ENCODE measurements at regions not wholly inside any gene's neighbourhood (a gene's known extent, or its start where the extent isn't known, plus 50 kb on each side); places are given as distances from the start of the nearest gene placed in this dataset.

DNA sequence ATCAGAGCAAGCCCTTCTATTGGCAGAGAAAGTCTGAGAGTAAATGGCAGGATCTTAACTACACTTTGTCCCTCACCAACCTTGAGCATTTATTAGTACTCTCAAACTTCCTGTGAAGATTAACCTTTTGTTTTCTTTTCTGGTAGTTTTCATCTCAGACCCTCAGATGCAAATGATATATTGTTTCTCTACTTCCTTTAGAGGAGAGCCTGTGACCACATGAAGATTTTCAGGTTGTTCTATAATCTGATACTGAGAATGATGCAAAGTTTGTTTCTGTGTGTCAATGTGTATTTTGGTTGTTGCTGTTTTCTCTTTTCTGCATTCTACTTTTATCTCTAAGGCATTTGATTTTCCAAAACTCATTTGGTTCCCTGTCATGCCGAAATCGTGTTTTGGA lies 165.8 kb upstream of the CYSLTR1 start:
- no peak for DNase-seq (ENCODE audit: low read depth)

DNA sequence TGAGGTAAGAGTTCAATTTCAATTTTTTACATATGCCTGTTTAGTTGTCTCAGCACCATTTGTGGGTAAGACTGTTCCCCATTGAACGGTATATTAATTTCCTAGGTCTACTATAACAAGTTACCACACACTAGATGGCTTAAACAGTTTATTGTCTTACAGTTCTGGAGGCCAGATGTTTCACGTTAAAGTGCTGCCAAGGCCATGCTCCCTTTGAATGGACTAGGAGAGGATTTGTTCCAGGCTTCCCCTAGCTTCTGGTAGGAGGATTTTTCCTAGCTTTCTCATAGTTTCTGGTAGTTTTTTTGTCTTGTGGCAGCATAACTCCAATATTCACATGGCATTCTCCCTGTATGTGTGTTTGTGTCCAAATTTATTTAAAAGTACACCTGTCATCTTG lies 149.3 kb upstream of the CYSLTR1 start:
- DNase-seq (ENCODE audit: low read depth): no peak

DNA sequence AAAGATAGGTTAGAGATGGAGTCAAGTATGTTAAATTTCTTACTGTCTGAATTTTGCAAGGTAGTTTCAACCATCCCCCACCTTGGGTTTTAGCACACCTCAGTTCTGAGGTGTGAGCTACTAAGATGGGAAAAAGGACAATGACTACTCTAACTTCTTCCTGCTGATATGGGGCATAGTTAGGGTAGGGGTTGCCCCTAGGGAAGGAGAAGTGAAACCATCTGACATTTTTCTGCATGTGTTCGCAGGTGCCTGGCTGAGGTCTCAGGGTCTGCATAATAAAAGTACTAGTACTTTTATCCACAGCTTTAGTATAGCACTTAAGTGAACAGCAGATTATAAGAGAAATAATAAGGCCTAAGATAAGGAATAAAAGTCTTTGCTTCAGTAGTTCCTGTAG lies 129.5 kb upstream of the CYSLTR1 start:
- no peak for DNase-seq (ENCODE audit: low read depth)

DNA sequence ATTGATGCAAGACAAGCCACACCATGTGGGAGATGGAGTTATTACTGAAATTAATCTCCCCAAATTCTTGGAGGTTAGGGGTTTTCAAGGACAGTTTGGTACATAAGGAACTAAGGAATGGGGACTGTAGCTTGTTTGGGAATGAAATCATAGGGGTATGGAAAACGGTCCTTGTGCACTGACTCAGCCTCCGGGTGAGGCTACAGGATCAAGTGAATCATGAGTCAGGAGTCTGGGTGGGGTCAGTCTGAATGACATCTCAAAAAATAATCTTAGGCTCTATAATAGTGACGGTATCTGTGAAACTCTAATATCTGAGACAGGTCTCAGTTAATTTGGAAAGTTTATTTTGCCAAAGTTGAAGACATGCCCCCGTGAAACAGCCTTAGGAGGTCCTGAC lies 128.5 kb upstream of the CYSLTR1 start:
- peak; percentile 67 for DNase-seq (ENCODE audit: low read depth)

DNA sequence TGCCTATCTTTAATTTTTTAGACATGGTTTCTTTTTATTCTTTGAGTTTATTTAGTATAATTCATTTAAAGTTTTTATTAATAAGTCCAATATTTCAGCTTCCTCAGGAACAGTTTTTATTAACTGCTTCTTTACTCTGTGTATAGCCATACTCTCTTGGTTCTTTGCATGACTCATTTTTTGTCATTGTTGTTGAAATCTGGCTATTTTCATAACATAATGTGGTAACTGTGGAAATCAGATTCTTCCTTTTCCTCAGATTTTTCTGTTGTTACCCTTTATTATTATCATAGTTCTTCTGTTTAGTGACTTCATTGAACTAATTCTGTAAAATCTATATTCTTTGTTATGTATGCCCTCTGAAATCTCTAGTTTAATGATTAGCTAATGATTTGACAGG lies 124.9 kb upstream of the CYSLTR1 start:
- DNase-seq (ENCODE audit: low read depth): no peak

DNA sequence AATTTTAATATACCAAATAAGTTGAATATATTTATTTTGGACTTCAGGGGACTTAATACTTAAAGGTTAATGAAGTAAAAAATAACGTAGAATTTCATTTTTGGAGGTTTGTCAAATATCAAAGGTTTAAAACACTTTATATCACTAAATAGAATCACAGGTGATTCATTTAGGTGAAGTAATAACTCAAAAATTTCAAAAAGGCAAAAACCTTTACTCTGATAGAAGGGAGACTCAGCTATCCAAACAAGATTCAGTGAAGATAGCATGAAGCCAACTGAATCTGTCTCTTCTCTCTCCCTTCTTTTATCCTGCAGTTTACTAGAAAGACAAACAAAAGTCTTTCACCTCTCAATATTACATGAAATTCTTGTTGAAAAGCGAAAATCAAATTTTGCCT lies 110.2 kb upstream of the CYSLTR1 start:
- DNase-seq (ENCODE audit: low read depth): no peak

DNA sequence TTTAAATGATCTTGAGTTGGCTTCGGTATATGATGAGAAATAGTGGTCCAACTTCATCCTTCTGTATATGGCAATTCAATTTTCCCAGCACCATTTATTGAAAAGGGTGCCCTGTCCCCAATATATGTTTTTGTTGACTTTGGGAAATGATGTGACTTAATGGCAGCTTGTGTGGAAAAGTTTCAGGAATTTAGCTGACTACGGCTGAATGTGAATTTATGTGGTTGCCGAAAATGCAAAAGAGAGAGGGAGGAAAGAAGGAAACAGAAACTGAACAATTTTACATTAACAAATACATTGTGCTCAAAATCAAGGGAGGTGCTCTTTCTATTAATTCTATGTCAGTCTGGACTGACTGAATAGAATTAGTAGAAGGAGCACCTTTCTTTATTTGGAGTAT lies 101.8 kb upstream of the CYSLTR1 start:
- no peak for DNase-seq (ENCODE audit: low read depth)

DNA sequence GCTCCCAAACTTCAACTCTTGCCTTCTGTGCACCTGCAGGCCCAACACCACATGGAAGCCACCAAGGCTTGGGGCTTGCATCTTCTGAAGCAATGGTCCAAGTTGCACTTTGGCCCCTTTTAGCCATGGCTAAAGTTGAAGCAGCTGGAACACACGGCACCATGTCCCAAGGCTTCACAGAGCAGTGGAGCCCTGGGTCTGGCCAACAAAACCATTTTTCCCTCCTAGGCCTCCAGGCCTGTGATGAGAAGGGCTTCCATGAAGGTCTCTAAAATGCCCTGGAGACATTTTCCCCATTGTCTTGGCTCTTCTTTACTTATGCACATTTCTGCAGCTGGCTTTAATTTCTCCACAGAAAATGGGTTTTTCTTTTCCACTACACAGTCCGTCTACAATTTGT lies 61.3 kb upstream of the CYSLTR1 start:
- DNase-seq (ENCODE audit: low read depth): no peak

DNA sequence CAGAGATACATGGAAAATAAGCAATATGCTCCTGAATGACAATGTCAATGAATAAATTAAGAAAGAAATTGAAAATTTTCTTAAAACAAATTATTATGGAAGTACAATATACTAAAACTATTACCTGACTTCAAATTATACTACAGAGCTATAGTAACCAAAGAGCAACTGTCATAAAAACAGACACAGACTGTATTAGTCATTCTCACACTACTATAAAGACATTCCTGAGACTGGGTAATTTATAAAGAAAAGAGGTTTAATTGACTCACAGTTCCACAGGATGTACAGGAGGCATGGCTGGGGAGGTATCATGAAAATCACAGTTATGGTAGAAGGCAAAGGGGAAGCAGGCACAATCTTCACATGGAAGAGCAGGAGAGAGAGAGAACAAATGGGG lies 60.0 kb upstream of the CYSLTR1 start:
- DNase-seq (ENCODE audit: low read depth): no peak

DNA sequence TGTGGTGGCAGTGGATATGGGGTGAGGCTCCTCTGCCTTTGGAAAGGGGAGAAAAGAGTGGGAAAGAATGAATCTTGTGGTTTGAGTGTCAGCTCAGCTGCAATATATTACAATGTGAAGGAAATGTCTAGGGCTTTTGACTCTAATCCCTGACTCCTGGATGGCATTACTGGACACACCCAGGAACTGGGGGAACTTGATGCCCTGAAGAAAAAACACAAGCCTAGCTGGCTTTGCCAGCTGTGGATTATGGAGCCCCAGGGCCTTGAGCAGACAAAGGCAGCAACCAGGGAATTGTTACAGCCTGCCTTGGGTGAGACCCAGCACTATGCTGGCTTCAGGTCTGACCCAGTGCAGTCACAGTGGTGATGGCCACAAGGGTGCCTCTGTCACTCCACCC lies 57.1 kb upstream of the CYSLTR1 start:
- DNase-seq (ENCODE audit: low read depth): peak; percentile 33

DNA sequence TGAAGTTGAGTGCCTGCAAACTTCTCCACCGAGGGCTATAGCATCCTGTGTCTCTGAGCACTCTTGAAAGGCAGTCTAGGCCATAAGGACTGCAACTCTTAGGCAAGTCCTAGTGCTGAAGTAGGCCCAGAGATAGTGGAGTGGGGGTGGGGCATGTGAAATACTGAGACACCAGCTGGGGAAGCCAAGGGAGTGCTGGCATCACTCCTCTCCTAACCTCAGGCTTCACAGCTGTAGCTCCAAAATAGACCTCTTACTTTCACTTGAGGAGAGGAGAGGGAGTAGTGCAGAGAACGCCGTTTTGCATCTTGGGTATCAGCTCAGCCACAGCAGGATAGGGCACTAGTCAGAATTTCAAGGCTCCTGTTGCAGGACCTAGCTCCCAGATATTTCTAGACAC lies 56.2 kb upstream of the CYSLTR1 start:
- no peak for DNase-seq (ENCODE audit: low read depth)

DNA sequence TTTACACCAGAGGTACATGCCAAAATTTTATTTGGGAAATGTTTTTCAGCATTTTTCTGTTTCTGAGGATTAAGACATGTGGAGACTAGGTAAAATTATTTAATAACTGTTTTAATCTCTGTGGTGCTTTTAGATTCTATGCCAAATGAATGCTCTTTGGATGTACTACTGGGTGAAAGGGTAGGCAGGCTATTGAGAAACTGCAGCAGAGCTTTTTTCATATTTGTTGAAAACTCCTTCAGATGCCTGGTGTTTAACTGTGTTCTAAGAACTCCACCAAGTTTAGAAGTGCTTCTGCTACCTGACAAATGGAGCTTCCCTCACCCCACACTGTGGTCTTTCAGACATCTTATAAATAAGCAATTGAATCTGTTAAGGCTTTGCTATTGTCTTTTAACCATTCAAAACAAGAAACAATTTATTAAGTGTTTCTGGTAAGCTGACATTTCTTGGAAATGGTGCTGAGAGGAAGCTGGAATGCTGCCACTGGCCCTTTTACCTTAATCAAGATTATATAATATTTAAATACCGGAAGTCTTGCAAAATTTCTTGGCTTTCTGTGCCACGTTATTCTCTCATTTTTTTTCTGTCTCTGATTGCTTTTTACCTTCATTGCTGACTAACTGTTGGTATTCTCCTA lies 51.2 kb upstream of the CYSLTR1 start:
- no peak for DNase-seq (ENCODE audit: low read depth)

All from HT1080 (cell line).